ENCODE measurements at regions not wholly inside any gene's neighbourhood (a gene's known extent, or its start where the extent isn't known, plus 50 kb on each side); places are given as distances from the start of the nearest gene placed in this dataset.

- no peak for TF ChIP-seq POLR2AphosphoS5 (IDR thresholded peaks at IDR 0.05)
- TF ChIP-seq CTCF (IDR thresholded peaks at IDR 0.05), result no peak
- TF ChIP-seq POLR2A (IDR thresholded peaks at IDR 0.05), result no peak
These were observed 177.9 kb downstream of the NRP2 start for GRCh38 chr2:205860181-205860580.

All from sigmoid colon (tissue), 4 donors.